SKM-1 (cell line): ENCODE measurements at regions not wholly inside any gene's neighbourhood (a gene's known extent, or its start where the extent isn't known, plus 50 kb on each side); places are given as distances from the start of the nearest gene placed in this dataset.

ENCODE experiments used
- DNase-seq: peaks from one replicate; lab custom pipeline; 2025; ENCODE audit not compliant: unreplicated experiment; lab: John Stamatoyannopoulos, UW

DNA sequence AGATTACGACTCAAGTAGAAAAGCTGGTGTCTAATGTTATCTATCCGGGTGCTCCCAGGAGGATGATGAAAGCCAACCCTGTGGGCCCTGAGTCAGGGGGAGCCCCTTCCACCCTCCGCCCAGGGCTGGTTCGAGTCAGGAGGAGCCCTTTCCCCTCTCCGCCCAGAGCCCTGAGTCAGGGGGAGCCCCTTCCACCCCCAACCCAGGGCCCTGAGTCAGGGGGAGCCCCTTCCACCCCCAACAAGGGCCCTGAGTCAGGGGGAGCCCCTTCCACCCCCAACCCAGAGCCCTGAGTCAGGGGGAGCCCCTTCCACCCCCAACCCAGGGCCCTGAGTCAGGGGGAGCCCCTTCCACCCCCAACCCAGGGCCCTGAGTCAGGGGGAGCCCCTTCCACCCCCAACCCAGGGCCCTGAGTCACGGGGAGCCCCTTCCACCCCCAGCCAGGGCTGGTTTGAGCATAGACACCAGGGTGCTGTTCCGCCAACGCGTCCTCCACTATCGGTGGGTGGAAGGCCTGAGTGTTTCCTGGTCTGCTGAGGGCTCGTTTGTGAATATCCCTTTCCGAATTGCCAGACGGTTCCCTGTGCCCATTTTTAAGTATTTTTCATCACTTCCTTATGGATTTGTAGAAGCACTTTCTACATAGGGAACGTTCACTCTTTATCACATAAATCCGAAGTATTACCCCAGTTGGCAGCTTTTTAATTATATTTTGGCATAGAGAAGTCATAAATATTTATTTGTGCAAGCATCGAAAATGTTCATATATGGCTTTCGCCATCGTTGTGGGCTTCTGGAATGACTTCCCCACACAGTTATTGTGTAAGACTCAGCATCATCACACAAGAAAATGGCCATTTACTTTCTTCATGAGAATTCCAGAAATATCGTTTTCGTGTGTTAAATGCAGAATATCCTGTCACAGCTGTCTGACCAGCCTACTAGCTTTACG, 380.6 kb downstream of the BRD1 start:
- no peak for DNase-seq

DNA sequence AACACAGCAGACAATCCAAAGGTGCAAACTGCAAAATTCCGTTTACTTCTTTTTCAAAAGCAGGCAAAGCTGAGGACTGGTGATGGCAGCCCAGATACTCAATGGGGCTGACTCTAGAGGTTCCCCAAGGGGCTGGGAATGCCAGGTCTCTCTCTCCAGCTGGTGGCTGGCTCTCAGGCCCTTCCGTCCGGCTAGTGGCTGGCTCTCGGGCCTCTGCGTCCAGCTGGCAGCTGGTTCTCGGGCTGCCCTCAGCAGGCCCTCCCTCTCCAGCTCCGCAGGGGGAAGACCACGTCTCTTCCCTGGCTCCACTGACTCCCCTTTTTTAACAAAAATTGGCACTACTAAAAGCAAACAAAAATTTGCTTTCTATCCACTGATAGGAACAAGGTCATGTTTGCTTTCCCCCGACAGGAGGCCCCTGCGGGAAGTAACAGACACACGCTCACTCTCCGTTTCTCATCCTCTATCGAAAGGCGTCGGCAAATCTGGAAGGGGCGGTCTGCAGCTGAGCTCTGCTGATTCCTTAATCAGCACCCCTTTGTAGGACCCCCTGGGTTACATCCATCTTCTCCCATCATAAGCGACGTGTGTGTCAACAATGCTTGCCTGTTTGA, 381.4 kb downstream of the BRD1 start:
- no peak for DNase-seq

DNA sequence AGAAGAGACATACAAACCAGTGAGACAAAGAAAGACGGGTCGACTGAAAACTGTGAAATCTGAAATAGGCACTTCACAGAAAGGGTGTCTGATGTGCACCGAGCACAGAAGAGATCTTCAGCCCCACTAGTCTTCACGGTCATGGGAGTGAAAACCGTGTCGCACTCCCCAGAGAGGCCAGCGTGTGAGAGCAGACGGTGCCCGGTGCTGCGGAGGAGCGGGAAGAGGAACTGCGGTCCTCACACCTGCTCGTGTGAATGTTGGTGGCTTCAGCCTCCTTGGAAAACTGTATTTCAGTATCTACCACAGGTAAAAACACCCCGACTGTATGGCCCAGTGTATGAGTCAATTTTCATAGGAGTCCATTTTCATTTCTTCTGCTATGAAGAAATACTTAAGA, 382.9 kb downstream of the BRD1 start:
- DNase-seq = no peak

DNA sequence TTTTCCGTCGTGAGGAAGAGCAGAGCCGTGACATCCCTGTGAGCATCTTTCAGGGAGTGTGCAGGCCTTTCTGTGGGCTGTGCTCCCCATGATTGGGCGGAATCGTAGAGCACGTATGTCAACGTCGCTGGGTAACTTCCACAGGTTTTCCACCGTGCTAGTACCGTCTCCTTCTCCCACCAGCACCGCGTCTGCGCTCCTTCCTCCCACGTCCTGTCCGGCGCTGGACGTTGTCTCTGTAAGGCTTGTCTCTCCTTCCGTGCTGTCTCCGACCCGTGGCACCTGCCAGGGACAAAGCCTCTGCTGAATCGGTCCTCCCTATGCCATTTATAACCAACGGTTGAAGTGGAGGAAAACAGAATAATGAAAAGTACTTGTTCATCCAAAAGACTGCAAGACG, 386.7 kb downstream of the BRD1 start:
- no peak for DNase-seq

DNA sequence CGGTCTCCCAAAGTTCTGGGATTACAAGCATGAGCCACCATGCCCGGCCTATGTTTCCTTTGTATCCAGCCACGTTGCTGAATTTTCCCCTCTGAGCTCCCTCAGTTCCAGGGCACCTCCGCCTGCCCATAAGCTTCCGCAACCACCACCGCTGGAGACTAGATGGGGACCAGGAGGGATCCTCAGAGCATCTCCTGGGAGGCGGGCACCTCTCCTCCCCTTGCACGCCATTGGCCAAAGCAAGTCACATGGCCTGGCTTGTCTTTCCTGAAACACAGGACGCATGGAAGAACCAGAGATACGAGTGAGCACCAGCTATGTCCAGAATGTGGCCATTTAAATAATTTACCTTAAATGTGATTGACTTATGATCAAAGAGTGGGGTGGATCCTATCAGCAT, 388.3 kb downstream of the BRD1 start:
- DNase-seq = no peak

DNA sequence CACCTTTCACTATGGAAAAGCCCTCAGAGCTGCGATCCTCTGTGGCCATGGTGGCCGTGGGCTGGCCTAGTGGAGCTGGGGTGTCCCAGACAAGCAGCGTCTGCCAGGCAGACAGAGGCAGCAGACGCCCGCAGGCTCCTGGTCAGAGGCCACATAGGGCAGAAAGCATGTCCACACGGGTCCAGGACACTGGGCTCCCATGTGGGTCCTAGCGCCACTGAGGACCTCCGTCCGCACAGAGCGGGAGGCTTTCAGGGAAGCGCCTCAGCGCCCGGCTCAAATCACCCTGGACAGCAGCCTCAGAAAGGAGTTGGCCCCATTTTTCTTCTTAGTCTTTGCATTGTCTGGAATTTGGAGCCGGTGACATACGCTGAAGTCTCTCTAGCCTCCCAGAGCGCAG, 389.7 kb downstream of the BRD1 start:
- DNase-seq = no peak

DNA sequence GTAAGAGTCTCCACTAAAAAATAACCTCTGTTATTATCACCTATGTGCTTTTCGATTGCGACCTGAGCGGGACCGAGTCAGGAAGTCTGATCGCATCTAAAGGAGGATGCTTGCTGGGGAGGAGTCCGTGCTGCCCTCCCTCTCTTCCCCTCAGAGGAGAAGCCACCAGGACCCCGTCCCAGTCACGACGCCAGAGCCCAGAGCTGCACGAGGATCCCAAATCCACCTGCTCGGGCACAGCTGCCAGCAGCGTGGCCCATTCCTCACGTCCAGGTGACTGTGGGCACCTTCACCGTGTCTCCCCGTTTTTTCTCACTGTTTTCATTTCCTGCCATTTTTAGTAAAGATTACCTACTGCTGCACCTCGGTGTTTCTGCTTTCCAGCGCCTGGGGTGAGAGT, 390.3 kb downstream of the BRD1 start:
- no peak for DNase-seq

DNA sequence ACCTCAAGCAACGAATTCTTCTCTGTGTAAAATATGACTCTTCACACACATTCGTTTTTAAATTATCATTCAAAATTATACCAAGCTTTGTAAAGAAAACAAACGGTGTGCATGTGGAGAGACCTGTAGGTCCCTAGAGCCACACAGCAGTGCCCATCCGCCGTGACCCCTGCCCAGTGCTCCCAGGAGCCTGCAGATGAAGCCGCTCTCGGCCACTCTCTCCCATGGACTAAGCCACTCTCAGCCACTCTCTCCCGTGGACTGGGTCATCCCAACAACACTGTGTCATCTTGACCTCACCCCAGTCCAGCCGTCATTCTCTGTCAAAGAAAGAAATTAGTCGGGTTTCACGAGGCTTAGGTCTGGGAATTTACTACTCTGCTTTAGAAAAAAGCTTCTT, 391.6 kb downstream of the BRD1 start:
- DNase-seq = no peak

DNA sequence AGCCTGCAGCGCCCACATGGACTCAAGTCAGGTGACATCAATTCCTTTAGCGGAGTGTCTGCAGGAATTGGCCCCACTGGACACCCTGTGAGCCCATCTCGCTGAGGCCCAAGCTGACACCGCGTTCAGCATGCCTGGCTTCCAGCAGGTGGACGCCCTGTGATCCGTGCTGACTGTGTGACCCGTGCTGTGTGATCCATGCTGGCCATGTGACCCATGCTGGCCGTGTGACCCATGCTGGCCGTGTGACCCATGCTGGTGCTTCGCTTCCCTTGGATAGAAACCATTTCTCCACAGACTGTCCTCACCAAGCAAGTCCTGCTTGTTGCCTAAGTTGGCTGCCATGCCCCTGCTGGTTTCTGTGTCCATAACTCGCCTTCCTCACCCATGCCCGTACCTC, 392.1 kb downstream of the BRD1 start:
- no peak for DNase-seq

DNA sequence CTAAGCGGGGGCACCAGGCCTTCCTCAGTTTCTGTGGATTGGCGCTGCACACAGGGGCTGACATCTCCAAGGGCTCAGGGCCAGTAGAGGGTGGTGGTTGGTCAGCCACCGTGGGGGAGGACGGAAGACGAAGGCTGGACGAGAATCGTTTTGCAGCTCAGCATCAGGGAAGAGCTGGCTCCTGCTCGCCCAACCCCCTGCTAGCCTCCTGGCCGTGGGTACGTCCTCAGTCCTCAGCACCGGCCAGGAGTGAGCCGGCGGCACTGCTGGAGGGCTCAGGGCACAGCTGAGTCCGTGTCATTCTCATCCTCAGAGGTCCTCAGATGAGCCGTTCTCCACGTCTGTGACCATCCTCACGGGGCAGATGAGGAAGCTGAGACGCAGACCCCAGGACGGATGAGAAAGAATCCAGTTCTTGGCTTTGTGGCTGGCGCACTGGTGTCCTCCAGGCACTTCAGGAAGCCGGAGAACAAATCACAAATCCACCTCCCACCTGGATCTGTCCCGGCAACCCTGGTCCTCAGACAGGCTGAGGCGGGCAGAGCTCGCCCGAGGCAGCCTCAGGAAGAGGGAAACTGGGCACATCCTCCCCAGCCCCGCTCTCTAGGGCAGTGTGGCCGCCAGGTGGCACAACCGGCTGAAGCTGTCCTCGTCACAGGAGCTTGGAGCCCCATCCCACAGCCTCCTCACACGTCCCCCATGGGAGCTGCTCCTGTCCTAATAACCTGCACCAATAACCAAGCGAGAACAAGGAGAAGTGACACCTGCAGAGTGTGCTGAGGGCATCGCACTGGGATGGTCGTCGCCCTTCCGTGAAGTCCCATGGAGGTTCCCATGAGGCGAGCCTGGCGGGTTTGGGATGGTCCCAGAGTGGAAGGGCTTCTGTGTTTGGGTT, 393.7 kb downstream of the BRD1 start:
- DNase-seq = no peak

DNA sequence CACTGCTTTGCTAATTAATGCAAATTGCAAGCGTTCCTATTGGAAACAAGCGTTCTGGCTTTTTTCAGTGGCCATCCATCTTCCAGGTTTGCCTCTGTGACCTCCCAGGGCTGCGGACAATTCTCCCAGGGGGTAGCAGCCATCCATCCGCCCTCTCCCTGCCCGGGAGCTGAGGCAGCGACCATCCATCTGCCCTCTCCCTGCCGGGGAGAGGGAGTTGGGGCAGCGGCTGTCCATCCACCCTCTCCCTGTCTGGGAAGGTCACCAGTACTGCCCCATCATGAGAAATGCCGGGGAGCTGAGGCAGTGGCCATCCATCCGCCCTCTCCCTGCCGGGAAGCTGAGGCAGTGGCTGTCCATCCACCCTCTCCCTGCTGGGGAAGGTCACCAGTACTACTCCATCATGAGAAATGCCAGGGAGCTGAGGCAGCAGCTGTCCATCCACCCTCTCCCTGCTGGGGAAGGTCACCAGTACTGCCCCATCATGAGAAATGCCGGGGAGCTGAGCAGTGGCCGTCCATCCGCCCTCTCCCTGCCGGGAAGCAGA, 394.7 kb downstream of the BRD1 start:
- DNase-seq = no peak

DNA sequence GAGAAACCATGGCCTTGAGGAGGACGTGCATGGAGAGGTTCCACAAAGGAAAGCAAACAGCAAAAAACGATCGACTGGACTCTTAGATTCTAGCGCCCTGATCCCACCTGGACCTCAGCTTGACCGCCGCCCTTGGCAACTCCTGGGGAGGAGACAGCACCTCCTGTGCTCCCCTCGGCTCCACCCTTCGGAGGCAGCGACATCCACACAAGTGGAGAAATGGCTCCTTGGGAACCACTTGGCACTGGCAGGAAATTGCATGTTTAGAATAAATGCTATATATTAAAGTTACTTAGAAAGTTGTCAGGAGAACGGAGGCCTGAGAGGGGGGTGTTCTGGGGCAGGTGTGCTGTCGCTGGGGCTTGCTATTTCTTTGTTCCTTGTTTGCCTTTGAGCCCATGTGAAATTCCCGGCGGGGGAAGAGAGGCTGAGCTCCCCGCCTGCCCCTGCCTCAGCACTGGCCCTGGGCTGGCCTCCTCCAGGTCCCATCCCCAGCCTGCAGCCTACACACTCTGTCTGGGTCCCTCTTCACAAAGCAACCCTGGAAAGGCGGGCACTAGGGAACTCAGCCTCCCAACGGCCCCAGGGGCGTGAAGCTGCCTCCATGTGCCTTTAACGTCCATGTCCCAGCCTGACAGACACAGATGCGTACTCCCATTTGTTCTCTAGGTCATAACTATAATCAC, 395.3 kb downstream of the BRD1 start:
- no peak for DNase-seq

DNA sequence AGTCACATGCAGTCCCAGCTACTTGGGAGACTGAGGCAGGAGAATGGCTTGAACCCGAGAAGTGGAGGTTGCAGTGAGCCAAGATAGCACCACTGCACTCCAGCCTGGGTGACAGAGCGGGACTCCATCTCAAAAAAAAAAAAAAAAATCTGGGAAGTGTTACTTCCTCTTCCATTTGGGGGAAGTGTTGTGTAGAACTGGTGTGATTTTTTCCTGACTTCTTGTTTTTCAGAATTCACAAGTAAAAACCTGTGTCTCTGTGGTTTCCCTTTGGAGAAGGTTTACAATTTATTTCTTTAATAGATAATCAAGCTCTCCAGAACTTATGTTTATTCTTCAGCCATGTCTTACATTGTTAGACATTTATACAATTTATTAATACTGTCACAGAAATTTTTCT, 396.1 kb downstream of the BRD1 start:
- no peak for DNase-seq

DNA sequence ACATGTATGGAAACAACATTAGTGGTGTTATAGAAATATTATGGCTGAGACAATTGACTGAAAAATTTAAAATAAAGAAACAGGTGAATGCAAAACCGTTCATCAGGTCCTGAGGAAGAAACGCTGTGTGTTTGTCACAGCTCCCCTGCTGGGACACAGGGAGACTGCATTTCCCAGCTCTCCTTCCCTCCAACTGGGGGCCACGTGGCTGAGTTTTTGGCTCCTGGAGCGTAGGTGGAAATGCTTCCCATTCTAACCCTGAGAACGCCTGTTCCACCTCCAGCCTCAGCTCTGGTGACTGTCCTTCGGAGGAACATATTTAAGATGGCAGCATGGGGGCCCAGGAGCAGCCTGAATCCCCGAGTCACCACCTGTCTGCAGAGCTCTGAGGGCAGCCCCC, 398.6 kb downstream of the BRD1 start:
- no peak for DNase-seq

DNA sequence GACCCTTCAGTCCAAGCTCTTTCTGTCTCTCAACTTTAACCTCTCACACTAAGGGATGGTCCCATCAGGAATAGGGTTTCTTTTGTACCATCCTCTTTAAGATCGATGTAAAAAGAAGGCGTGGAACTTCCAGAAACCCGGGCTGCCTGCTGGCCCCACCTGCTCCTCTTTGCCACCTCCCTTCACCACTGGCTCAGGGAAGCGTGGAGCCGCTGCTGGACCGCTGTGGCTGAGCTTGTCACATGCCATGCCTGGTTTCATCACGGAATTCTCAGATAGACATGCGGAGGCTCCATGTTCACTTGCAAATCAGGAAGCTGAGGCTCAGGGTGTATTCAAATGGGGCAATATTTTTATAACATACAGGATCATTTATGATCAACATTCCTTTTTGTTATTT, 399.7 kb downstream of the BRD1 start:
- no peak for DNase-seq

DNA sequence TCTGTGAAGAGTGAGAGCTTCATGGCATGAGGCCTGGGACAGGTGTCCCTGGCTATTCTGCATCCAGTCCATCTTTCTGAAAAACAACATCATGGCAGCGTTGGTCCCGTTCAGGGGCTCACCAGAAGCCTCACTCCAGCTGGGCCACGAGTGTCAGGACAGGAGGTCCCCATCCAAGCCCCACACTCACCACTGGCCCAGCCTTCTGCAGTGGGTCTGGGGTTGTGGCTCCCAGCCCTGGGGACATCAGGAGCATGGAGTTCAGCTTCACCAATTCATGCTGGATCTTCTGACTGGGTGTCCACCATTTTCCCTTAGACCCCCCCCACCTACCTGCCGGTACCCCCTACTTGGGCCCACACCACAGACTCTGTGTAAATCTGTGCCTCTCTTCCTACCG, 400.3 kb downstream of the BRD1 start:
- DNase-seq = no peak

DNA sequence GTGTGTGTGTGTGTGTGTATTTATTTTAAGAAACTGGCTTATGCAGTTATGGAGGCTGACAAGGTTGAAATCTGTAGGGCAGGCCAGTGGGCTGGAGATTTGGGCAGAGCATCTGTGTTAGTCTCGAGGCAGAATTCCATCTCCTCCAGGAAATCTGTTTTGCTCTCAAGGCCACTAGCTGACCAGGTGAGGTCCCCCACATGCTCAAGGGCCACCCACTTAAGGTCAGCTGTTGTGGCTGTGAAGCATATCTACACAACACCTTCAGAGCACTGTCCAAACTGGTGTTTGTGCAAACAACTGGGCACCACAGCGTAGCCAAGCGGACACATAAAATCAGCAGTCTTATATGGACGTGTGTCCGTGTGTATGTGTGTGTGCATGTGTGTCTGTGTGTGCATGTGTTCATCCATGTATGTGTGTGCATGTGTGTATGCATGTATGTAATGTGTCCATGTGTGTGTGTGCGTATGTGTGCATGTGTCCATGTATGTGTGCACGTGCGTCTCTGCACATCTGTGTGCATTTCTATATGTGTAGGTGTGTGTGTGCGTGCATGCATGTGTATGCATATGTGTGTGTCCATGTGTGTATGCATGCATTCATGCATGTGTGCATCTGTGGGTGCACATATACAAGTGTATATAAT, 400.9 kb downstream of the BRD1 start:
- no peak for DNase-seq

DNA sequence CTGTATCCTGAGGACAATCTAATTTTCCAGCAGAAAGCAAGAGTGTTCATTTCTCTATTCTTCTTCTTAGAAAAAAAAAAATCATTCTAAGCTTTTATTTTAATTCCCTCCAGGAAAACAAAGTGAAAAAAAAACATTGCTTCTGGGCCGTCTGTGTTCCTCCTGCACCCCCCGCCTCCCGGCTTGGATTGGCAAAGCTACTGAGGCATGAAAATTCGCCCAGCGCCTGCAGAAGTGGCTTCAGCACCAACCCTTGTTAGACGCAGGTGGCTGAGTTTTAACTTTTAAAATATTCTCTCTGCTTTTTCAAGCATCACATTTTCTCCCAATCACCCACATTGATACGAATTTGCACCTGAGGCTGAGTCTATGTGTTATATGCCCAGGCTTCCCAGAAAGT, 401.6 kb downstream of the BRD1 start:
- no peak for DNase-seq

DNA sequence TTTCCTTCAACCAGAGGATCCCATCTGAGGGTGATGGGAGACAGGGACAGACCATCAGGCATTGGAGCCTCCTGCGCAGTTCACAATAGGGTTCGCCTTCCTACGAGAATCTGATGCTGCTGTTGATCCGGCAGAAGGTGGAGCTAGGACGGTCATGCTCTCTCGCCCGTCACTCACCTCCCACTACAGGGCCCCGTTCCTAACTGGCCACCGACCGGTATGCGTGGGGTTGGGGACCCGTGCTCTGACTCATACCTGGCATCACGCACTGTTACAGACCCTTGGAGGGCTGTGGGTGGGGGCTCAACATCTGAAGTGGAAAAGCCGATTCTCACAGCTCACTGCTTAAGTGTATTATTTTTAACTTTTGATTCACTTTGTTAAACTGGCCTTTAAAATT, 402.3 kb downstream of the BRD1 start:
- no peak for DNase-seq

DNA sequence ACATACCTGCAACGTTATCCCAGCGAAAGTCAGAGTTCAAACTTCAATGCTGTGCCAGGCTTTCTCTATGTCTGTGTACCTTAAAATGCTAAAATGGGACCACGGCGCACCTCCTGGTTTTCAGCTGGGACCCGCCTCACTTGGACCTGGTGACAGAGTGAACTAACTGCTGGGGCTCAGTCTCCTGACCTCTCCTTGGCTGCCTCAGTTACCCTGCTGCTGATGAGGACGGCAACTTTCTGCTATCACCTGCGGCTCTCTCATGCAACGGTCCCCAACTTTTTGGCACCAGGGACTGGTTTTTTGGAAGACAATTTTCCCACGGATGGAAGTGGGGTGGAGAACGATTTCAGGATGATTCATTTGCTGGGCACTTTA, 402.8 kb downstream of the BRD1 start:
- no peak for DNase-seq
